B cell (primary cell): ENCODE measurements at regions not wholly inside any gene's neighbourhood (a gene's known extent, or its start where the extent isn't known, plus 50 kb on each side); places are given as distances from the start of the nearest gene placed in this dataset.

ENCODE experiments used
- EZH2 ChIP-seq: IDR thresholded peaks from 2 replicates; pipeline ENCODE4 v1.6.1; 2012; ENCODE audit warnings: borderline replicate concordance, low read depth, mild to moderate bottlenecking, moderate library complexity, low read length; ENCODE audit not compliant: insufficient read depth, poor library complexity, severe bottlenecking
- TF ChIP-seq, protein P1 (sequence below): fragments of 200-600 bp; IDR thresholded peaks from one replicate; pipeline ENCODE4 v1.8.0; 2022; ENCODE audit warnings: antibody characterized with exemption, mild to moderate bottlenecking

DNA sequence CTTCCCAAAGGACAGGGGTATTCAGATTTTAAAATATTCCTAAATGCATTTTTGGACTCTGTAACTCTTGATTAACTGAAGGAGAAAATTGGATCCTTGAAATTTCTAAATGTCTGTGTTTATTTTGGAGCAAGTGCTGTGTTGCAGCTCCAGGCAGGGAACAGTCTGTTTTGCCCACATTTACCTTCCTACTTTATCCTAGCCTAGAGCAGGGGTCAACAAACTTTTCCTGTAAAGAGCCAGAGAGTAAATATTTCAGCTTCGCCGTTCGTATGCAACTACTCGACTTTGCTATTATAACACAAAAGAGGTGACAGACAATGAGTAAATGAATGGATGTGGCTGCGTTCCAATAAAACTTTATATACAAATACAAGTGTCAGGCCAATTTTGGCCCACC, 402.2 kb downstream of the GPATCH2 start:
- TF ChIP-seq, protein P1, sequence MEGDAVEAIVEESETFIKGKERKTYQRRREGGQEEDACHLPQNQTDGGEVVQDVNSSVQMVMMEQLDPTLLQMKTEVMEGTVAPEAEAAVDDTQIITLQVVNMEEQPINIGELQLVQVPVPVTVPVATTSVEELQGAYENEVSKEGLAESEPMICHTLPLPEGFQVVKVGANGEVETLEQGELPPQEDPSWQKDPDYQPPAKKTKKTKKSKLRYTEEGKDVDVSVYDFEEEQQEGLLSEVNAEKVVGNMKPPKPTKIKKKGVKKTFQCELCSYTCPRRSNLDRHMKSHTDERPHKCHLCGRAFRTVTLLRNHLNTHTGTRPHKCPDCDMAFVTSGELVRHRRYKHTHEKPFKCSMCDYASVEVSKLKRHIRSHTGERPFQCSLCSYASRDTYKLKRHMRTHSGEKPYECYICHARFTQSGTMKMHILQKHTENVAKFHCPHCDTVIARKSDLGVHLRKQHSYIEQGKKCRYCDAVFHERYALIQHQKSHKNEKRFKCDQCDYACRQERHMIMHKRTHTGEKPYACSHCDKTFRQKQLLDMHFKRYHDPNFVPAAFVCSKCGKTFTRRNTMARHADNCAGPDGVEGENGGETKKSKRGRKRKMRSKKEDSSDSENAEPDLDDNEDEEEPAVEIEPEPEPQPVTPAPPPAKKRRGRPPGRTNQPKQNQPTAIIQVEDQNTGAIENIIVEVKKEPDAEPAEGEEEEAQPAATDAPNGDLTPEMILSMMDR, result no peak
- no peak for TF ChIP-seq EZH2
